ENCODE measurements at regions not wholly inside any gene's neighbourhood (a gene's known extent, or its start where the extent isn't known, plus 50 kb on each side); places are given as distances from the start of the nearest gene placed in this dataset.
"Not testable (repeated sequence)": the region's sequence is repeated elsewhere in the genome, so short reads cannot be mapped to it uniquely, and the experiment has no call there.

DNA sequence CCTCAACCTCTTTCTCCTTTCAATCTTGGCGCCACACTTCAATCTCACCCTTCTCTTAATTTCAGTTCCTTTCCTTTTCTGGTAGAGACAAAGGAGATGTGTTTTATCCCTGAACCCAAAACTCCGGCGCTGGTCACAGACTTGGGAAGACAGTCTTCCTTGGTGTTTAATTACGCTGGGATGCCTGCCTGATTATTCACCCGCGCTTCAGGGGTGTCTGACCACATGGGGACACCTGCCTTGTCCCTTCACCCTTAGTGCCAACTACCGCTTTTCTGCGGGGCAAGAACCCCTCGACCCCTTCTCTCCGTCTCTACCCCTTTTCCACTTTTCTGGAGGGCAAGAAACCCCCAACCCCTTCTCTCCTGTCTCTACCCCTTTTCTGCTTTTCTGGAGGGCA lies 261.1 kb downstream of the SMARCA2 start (continued):
- TF ChIP-seq, protein P1, sequence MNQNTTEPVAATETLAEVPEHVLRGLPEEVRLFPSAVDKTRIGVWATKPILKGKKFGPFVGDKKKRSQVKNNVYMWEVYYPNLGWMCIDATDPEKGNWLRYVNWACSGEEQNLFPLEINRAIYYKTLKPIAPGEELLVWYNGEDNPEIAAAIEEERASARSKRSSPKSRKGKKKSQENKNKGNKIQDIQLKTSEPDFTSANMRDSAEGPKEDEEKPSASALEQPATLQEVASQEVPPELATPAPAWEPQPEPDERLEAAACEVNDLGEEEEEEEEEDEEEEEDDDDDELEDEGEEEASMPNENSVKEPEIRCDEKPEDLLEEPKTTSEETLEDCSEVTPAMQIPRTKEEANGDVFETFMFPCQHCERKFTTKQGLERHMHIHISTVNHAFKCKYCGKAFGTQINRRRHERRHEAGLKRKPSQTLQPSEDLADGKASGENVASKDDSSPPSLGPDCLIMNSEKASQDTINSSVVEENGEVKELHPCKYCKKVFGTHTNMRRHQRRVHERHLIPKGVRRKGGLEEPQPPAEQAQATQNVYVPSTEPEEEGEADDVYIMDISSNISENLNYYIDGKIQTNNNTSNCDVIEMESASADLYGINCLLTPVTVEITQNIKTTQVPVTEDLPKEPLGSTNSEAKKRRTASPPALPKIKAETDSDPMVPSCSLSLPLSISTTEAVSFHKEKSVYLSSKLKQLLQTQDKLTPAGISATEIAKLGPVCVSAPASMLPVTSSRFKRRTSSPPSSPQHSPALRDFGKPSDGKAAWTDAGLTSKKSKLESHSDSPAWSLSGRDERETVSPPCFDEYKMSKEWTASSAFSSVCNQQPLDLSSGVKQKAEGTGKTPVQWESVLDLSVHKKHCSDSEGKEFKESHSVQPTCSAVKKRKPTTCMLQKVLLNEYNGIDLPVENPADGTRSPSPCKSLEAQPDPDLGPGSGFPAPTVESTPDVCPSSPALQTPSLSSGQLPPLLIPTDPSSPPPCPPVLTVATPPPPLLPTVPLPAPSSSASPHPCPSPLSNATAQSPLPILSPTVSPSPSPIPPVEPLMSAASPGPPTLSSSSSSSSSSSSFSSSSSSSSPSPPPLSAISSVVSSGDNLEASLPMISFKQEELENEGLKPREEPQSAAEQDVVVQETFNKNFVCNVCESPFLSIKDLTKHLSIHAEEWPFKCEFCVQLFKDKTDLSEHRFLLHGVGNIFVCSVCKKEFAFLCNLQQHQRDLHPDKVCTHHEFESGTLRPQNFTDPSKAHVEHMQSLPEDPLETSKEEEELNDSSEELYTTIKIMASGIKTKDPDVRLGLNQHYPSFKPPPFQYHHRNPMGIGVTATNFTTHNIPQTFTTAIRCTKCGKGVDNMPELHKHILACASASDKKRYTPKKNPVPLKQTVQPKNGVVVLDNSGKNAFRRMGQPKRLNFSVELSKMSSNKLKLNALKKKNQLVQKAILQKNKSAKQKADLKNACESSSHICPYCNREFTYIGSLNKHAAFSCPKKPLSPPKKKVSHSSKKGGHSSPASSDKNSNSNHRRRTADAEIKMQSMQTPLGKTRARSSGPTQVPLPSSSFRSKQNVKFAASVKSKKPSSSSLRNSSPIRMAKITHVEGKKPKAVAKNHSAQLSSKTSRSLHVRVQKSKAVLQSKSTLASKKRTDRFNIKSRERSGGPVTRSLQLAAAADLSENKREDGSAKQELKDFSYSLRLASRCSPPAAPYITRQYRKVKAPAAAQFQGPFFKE (tag by site-specific recombination; IDR thresholded peaks at IDR 0.05; ENCODE audit: borderline replicate concordance) = no peak
- TF ChIP-seq REPIN1 (tag by site-specific recombination; IDR thresholded peaks at IDR 0.05; ENCODE audit: low read depth) (no peak), ZNF155 (tag by site-specific recombination; IDR thresholded peaks at IDR 0.05) (no peak), ZXDB (tag by site-specific recombination; IDR thresholded peaks at IDR 0.05) (no peak), GLI4 (tag by site-specific recombination; IDR thresholded peaks at IDR 0.05) (no peak), ZNF146 (tag by site-specific recombination; IDR thresholded peaks at IDR 0.05) (no peak)
- TF ChIP-seq, protein P2, sequence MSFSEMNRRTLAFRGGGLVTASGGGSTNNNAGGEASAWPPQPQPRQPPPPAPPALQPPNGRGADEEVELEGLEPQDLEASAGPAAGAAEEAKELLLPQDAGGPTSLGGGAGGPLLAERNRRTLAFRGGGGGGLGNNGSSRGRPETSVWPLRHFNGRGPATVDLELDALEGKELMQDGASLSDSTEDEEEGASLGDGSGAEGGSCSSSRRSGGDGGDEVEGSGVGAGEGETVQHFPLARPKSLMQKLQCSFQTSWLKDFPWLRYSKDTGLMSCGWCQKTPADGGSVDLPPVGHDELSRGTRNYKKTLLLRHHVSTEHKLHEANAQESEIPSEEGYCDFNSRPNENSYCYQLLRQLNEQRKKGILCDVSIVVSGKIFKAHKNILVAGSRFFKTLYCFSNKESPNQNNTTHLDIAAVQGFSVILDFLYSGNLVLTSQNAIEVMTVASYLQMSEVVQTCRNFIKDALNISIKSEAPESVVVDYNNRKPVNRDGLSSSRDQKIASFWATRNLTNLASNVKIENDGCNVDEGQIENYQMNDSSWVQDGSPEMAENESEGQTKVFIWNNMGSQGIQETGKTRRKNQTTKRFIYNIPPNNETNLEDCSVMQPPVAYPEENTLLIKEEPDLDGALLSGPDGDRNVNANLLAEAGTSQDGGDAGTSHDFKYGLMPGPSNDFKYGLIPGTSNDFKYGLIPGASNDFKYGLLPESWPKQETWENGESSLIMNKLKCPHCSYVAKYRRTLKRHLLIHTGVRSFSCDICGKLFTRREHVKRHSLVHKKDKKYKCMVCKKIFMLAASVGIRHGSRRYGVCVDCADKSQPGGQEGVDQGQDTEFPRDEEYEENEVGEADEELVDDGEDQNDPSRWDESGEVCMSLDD (tag by site-specific recombination; IDR thresholded peaks at IDR 0.05) = no peak

DNA sequence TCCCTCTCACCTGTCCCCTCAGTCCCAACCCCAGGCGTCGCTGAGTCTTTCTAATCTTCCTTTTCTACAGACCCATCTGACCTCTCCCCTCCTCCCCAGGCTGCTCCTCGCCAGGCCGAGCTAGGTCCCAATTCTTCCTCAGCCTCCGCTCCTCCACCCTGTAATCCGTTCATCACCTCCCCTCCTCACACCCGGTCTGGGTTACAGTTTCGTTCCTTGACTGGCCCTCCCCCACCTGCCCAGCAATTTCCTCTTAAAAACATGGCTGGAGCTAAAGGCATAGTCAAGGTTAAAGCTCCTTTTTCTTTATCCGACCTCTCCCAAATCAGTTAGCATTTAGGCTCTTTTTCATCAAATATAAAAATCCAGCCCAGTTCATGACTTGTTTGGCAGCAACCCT lies 262.0 kb downstream of the SMARCA2 start:
- CTCF ChIA-PET = not testable (repeated sequence)

DNA sequence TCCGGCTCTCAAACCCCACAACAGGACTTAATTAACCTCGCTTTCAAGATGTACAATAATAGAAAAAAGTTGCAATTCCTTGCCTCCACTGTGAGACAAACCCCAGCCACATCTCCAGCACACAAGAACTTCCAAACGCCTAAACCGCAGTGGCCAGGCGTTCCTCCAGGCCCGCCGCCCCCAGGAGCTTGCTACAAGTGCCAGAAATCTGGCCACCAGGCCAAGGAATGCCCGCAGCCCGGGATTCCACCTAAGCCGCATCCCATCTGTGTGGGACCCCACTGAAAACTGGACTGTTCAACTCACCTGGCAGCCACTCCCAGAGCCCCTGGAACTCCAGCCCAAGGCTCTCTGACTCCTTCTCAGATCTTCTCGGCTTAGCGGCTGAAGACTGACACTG lies 262.5 kb downstream of the SMARCA2 start:
- H3K4me1 ChIP-seq (ENCODE audit: control insufficient read depth, insufficient read depth, low read length); H3K4me3 ChIP-seq (ENCODE audit: low read depth, low read length); POLR2A ChIA-PET; H3K36me3 ChIP-seq (ENCODE audit: control insufficient read depth in 2 of 2, insufficient read depth in 1 of 2, low read length in 2 of 2); H3K9me3 ChIP-seq (ENCODE audit: control insufficient read depth, insufficient read depth, low read depth, low read length); CTCF ChIA-PET; H3K27ac ChIP-seq (ENCODE audit: extremely low read depth, low read depth, low read length): not testable (repeated sequence)

More for the DNA sequence above, 262.0 kb downstream of the SMARCA2 start:
- H3K4me3 ChIP-seq (ENCODE audit: low read depth, low read length); POLR2A ChIA-PET; H3K27ac ChIP-seq (ENCODE audit: extremely low read depth, low read depth, low read length); H3K4me1 ChIP-seq (ENCODE audit: control insufficient read depth, insufficient read depth, low read length); H3K36me3 ChIP-seq (ENCODE audit: control insufficient read depth in 2 of 2, insufficient read depth in 1 of 2, low read length in 2 of 2); H3K9me3 ChIP-seq (ENCODE audit: control insufficient read depth, insufficient read depth, low read depth, low read length): not testable (repeated sequence)

DNA sequence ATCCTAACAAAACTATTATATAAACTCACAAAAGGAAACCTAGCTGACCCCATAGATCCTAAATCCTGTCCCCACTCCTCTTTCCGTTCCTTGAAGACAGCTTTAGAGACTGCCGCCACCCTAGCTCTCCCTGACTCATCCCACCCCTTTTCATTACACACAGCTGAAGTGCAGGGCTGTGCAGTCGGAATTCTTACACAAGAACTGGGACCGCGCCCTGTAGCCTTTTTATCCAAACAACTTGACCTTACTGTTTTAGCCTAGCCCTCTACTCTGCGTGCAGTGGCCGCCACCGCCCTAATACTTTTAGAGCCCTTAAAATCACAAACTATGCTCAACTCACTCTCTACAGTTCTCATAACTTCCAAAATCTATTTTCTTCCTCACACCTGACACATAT lies 264.0 kb downstream of the SMARCA2 start:
- H3K27ac ChIP-seq (ENCODE audit: extremely low read depth, low read depth, low read length); POLR2A ChIA-PET; CTCF ChIA-PET; H3K36me3 ChIP-seq (ENCODE audit: control insufficient read depth in 2 of 2, insufficient read depth in 1 of 2, low read length in 2 of 2); H3K4me1 ChIP-seq (ENCODE audit: control insufficient read depth, insufficient read depth, low read length); H3K9me3 ChIP-seq (ENCODE audit: control insufficient read depth, insufficient read depth, low read depth, low read length); H3K4me3 ChIP-seq (ENCODE audit: low read depth, low read length): not testable (repeated sequence)
